ENCODE measurements at regions not wholly inside any gene's neighbourhood (a gene's known extent, or its start where the extent isn't known, plus 50 kb on each side); places are given as distances from the start of the nearest gene placed in this dataset.
A peak's percentile ranks its signal among the peaks of the same experiment; 100 is the strongest.
"Not testable (repeated sequence)": the region's sequence is repeated elsewhere in the genome, so short reads cannot be mapped to it uniquely, and the experiment has no call there.

DNA sequence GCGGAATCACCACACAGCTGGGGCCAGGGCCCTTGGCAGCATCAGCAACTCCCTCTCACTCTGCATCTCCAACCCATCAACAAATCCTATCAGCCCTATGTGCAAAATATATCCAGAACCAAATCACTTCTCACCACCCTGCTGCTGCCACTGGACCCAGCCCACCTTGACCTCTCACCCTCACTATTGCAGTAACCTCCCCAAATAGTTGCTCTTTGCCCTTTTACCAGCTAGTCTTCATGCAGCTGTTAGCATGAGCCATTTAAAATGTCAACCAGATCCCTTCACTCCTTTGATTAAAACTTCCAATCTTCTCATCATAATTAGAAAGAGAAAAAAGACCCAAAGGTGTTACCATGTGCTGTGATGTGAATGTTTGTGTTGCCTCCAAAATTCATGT is 155.7 kb upstream of the IRF2BP2 start:
- Mint-ChIP-seq H3K9me3 (no peaks in the 10 kb centered on the region), H3K4me1 (peaks cover 35% of the 10 kb centered on the region), H3K27ac (no peak overlapping the region), H3K27me3 (no peaks in the 10 kb centered on the region), H3K36me3 (ENCODE audit: low read depth) (no peaks in the 10 kb centered on the region), H3K4me3 (no peak overlapping the region)
- DNase-seq (no peak), ATAC-seq (ENCODE audit: low read depth) (no peak)
- ChIA-PET CTCF (interaction anchor here (0.8 kb wide), 1 partner anchor 318 kb away, joined by 3 read pairs; no protein-coding TSS in a partner anchor), POLR2A (interaction anchor here (4.1 kb wide), 1 partner anchor 154 kb away, joined by 73 read pairs; the partner anchor contains the start of gene IRF2BP2)
- intact Hi-C loops (cut with micrococcal nuclease): no loop called here
- TF ChIP-seq, protein P1, sequence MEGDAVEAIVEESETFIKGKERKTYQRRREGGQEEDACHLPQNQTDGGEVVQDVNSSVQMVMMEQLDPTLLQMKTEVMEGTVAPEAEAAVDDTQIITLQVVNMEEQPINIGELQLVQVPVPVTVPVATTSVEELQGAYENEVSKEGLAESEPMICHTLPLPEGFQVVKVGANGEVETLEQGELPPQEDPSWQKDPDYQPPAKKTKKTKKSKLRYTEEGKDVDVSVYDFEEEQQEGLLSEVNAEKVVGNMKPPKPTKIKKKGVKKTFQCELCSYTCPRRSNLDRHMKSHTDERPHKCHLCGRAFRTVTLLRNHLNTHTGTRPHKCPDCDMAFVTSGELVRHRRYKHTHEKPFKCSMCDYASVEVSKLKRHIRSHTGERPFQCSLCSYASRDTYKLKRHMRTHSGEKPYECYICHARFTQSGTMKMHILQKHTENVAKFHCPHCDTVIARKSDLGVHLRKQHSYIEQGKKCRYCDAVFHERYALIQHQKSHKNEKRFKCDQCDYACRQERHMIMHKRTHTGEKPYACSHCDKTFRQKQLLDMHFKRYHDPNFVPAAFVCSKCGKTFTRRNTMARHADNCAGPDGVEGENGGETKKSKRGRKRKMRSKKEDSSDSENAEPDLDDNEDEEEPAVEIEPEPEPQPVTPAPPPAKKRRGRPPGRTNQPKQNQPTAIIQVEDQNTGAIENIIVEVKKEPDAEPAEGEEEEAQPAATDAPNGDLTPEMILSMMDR (IDR thresholded peaks at IDR 0.05): no peak

DNA sequence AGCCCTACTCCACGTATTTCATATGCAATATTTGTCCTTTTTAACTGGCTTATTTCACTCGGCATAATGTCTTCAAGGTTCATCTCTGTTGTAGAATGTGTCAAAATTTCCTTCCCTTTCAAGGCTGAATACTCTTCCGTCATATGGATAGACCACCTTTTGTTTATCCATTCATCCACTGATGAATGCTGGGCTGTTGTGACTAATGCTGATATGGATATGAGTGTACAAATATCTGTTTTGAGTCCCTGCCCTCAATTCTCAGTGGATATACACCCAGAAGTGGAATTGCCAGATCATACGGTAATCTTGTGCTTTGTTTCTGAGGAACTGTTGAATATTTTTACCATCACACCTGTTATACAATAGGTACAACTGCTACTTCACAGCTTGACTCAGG is 155.2 kb upstream of the IRF2BP2 start:
- Mint-ChIP-seq H3K9me3 (no peaks in the 10 kb centered on the region), H3K36me3 (ENCODE audit: low read depth) (no peaks in the 10 kb centered on the region), H3K27ac (no peak overlapping the region), H3K27me3 (no peaks in the 10 kb centered on the region), H3K4me1 (peaks cover 33% of the 10 kb centered on the region), H3K4me3 (no peak overlapping the region)
- CTCF ChIA-PET: interaction anchor here (0.8 kb wide), 1 partner anchor 318 kb away, joined by 3 read pairs; no protein-coding TSS in a partner anchor
- no peak for ATAC-seq (ENCODE audit: low read depth)
- no peak for DNase-seq
- intact Hi-C loops (cut with micrococcal nuclease): no loop called here
- POLR2A ChIA-PET: no interaction called here
- TF ChIP-seq, protein P1 (IDR thresholded peaks at IDR 0.05): no peak

DNA sequence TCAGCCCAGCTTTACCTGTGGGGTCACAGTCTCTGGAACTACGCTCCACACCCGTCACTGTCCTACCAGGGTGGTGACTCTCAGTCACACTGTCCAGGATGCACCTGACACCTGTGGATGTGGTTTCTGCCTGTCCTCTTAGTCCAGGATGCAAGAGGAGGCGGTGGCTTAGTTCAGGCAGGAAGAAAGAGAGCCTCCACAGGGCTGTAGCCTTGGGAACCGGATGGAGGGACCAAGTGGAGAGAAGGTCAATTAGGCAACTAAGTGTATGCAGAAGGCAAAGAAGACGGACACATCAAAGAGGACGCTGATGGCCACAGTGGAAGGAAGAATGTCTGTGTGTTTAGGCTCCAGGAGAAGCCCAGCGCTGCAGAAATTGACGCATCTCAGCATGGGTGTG is 153.9 kb upstream of the IRF2BP2 start:
- POLR2A ChIA-PET: no interaction called here
- H3K9me3 Mint-ChIP-seq: no peaks in the 10 kb centered on the region
- ATAC-seq (ENCODE audit: low read depth) (no peak), DNase-seq (no peak)
- TF ChIP-seq, protein P1 (IDR thresholded peaks at IDR 0.05): no peak
- CTCF ChIA-PET: no interaction called here
- H3K36me3 Mint-ChIP-seq (ENCODE audit: low read depth): no peaks in the 10 kb centered on the region
- peaks cover 21% of the 10 kb centered on the region for H3K4me1 Mint-ChIP-seq
- intact Hi-C loops (cut with micrococcal nuclease): no loop called here
- peaks cover 2% of the 10 kb centered on the region for H3K27me3 Mint-ChIP-seq
- H3K4me3 Mint-ChIP-seq: no peak overlapping the region
- no peak overlapping the region for H3K27ac Mint-ChIP-seq

DNA sequence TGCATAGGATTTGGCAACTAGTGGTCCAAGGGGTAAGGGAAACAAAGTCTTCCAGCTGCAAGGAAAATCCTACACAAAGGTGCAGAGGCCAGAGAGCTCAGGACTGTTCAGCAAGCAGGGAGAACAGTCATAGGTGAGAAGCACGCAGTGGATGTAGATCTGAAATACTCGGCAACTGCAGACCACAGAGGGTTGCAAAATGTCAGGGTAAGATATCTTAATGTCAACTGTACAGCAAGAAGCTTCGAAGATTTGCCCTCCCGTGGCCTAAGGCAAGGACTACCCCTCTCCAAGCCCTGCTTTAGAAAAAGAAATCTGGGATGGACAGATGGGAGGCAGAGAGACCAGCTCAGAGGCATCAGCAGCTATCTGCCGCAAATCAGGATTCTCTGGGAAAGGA is 153.4 kb upstream of the IRF2BP2 start:
- intact Hi-C loops (cut with micrococcal nuclease): no loop called here
- H3K36me3 Mint-ChIP-seq (ENCODE audit: low read depth): no peaks in the 10 kb centered on the region
- ChIA-PET CTCF (interaction anchor here (1.0 kb wide), 1 partner anchor 78 kb away, joined by 3 read pairs; no protein-coding TSS in a partner anchor), POLR2A (no interaction called here)
- DNase-seq (no peak), ATAC-seq (ENCODE audit: low read depth) (no peak)
- TF ChIP-seq, protein P1 (IDR thresholded peaks at IDR 0.05): no peak
- peaks cover 2% of the 10 kb centered on the region for H3K27me3 Mint-ChIP-seq
- peaks cover 16% of the 10 kb centered on the region for H3K4me1 Mint-ChIP-seq
- H3K27ac Mint-ChIP-seq: no peak overlapping the region
- H3K4me3 Mint-ChIP-seq: no peak overlapping the region
- no peaks in the 10 kb centered on the region for H3K9me3 Mint-ChIP-seq

DNA sequence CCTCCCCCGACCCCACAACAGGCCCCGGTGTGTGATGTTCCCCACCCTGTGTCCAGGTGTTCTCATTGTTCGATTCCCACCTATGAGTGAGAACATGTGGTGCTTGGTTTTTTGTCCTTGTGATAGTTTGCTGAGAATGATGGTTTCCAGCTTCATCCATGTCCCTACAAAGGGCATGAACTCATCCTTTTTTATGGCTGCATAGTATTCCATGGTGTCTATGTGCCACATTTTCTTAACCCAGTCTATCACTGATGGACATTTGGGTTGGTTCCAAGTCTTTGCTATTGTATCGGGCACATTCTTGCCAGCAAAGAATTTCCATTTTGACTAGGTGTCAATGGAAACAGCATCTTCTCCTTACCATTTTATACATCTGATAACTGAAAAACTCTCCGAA is 152.1 kb upstream of the IRF2BP2 start:
- ATAC-seq (ENCODE audit: low read depth); H3K4me1 Mint-ChIP-seq; H3K27ac Mint-ChIP-seq; H3K36me3 Mint-ChIP-seq (ENCODE audit: low read depth); H3K9me3 Mint-ChIP-seq; intact Hi-C loops (cut with micrococcal nuclease); H3K27me3 Mint-ChIP-seq; H3K4me3 Mint-ChIP-seq; CTCF ChIA-PET; POLR2A ChIA-PET; DNase-seq: not testable (repeated sequence)

DNA sequence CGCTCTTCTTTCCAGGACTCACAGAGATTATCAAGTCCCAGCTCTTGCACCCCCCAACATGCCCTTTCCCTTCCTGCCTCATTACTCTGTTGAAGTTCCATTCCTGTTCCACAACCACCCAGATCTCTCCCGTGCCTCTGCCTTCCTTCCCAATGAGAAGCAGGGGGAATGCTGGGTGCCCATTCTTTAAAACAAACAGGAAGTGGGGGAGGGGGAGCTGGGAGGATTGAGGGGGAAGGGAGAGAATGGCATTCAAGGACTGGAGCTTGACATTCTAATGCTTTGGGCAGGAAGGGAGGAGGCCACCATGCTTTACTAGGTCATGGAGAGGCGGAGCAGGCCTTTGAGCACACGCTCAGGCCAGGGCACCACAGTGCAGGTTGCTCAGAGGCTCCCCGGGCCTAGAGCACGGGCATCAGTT is 150.3 kb upstream of the IRF2BP2 start:
- no peaks in the 10 kb centered on the region for H3K9me3 Mint-ChIP-seq
- POLR2A ChIA-PET: no interaction called here
- H3K36me3 Mint-ChIP-seq (ENCODE audit: low read depth): no peaks in the 10 kb centered on the region
- H3K4me1 Mint-ChIP-seq: peaks cover 3% of the 10 kb centered on the region
- TF ChIP-seq, protein P1 (IDR thresholded peaks at IDR 0.05): no peak
- CTCF ChIA-PET: no interaction called here
- intact Hi-C loops (cut with micrococcal nuclease): no loop called here
- no peak for DNase-seq
- H3K27me3 Mint-ChIP-seq: peaks cover 2% of the 10 kb centered on the region
- ATAC-seq (ENCODE audit: low read depth): peak; percentile 18
- H3K4me3 Mint-ChIP-seq: no peak overlapping the region
- no peak overlapping the region for H3K27ac Mint-ChIP-seq
